ENCODE measurements at regions not wholly inside any gene's neighbourhood (a gene's known extent, or its start where the extent isn't known, plus 50 kb on each side); places are given as distances from the start of the nearest gene placed in this dataset.

GRCh38 chr12:76664731-76665130 lies 99.2 kb upstream of the ZDHHC17 start:
- no peak for TF ChIP-seq CTCF (IDR thresholded peaks at IDR 0.05)
- TF ChIP-seq POLR2A (IDR thresholded peaks at IDR 0.05): no peak
